CD14-positive monocyte (primary cell): ENCODE measurements at regions not wholly inside any gene's neighbourhood (a gene's known extent, or its start where the extent isn't known, plus 50 kb on each side); places are given as distances from the start of the nearest gene placed in this dataset.
"Not testable (repeated sequence)": the region's sequence is repeated elsewhere in the genome, so short reads cannot be mapped to it uniquely, and the experiment has no call there.

ENCODE experiments used
- DNase-seq, 3 donors: peaks; one replicate each; pipeline ENCODE4 v3.0.0-alpha.2; 2011 to 2022
- H2AFZ ChIP-seq: 2 replicates; pipeline ENCODE4 v1.6.0; 2012; ENCODE audit warnings: mild to moderate bottlenecking, low read depth, low read length, inconsistent platforms; ENCODE audit not compliant: insufficient read depth, poor library complexity, severe bottlenecking
- H3K27ac ChIP-seq, 2 donors: 1 replicate in 1 of 2; 2 replicates in 1 of 2; pipeline ENCODE4 v1.5.1; 2012 to 2013; ENCODE audit warnings: low read length in 2 of 2, control low read depth in 1 of 2, inconsistent platforms in 1 of 2, low read depth in 1 of 2, mild to moderate bottlenecking in 1 of 2
- H3K27me3 ChIP-seq, 2 donors: one replicate each; pipeline versions ENCODE4 v1.6.0 to v1.6.1; 2011 to 2013; ENCODE audit warnings: low read length in 2 of 2; ENCODE audit not compliant: control insufficient read depth in 2 of 2, insufficient read depth in 2 of 2
- H3K36me3 ChIP-seq, 2 donors: replicated peaks in 1 of 2; 1 replicate in 1 of 2; 2 replicates in 1 of 2; pipeline versions ENCODE4 v1.5.1 to v1.6.1; 2012 to 2013; ENCODE audit warnings: low read length in 2 of 2, control low read depth in 1 of 2, inconsistent platforms in 1 of 2, mild to moderate bottlenecking in 1 of 2; ENCODE audit not compliant: insufficient read depth in 2 of 2, control insufficient read depth in 1 of 2
- H3K4me1 ChIP-seq, 2 donors: 1 replicate in 1 of 2; 2 replicates in 1 of 2; pipeline versions ENCODE4 v1.5.1 to v1.6.1; 2012 to 2013; ENCODE audit warnings: low read length in 2 of 2, control low read depth in 1 of 2, inconsistent platforms in 1 of 2, mild to moderate bottlenecking in 1 of 2, moderate library complexity in 1 of 2; ENCODE audit not compliant: insufficient read depth in 2 of 2, control insufficient read depth in 1 of 2
- H3K4me2 ChIP-seq: replicated peaks from 2 replicates; pipeline ENCODE3; 2012; ENCODE audit warnings: low read length, moderate library complexity, mild to moderate bottlenecking; ENCODE audit not compliant: poor library complexity, severe bottlenecking; ENCODE audit errors: extremely low read depth
- H3K4me3 ChIP-seq, 3 experiments: fragments of 200-600 bp in 1 of 3; sonication (generic) in 1 of 3; replicated peaks in 1 of 3; 1 replicate in 2 of 3; 2 replicates in 1 of 3; pipeline ENCODE4 v1.5.1; 2011 to 2013; ENCODE audit warnings: low read length in 3 of 3, mild to moderate bottlenecking in 3 of 3, control low read depth in 2 of 3, low read depth in 2 of 3, inconsistent platforms in 1 of 3, moderate library complexity in 1 of 3
- H3K79me2 ChIP-seq: 2 replicates; pipeline ENCODE4 v1.6.0; 2012; ENCODE audit warnings: mild to moderate bottlenecking, control low read depth, inconsistent platforms, low read length, moderate library complexity; ENCODE audit not compliant: insufficient read depth
- H3K9ac ChIP-seq: 2 replicates; pipeline ENCODE4 v1.6.0; 2017; ENCODE audit warnings: low read length, mild to moderate bottlenecking; ENCODE audit not compliant: insufficient read depth, poor library complexity, severe bottlenecking
- H3K9me3 ChIP-seq, 2 donors: replicated peaks in 1 of 2; 1 replicate in 1 of 2; 2 replicates in 1 of 2; pipeline versions ENCODE4 v1.5.1 to v1.6.1; 2012 to 2013; ENCODE audit warnings: low read length in 2 of 2, control low read depth in 1 of 2; ENCODE audit not compliant: control insufficient read depth in 1 of 2, insufficient read depth in 1 of 2
- H4K20me1 ChIP-seq: 2 replicates; pipeline ENCODE4 v1.6.0; 2012; ENCODE audit warnings: mild to moderate bottlenecking, low read length, control low read depth, moderate library complexity; ENCODE audit not compliant: insufficient read depth
- H3K27ac Mint-ChIP-seq, 7 donors: one replicate each; pipeline ENCODE4 v1.8.0; 2020; ENCODE audit warnings: mild to moderate bottlenecking in 7 of 7, mixed read lengths in 7 of 7, moderate library complexity in 6 of 7, inconsistent platforms in 2 of 7
- H3K27me3 Mint-ChIP-seq, 3 donors: one replicate each; pipeline ENCODE4 v1.8.0; 2021 to 2022; ENCODE audit warnings: low read depth in 3 of 3, mild to moderate bottlenecking in 3 of 3, mixed read lengths in 3 of 3, moderate library complexity in 3 of 3, inconsistent platforms in 1 of 3
- H3K36me3 Mint-ChIP-seq, 2 donors: one replicate each; pipeline ENCODE4 v1.8.0; 2020; ENCODE audit warnings: mixed read lengths in 2 of 2, inconsistent platforms in 1 of 2, mild to moderate bottlenecking in 1 of 2
- H3K4me1 Mint-ChIP-seq: one replicate; pipeline ENCODE4 v1.8.0; 2020; ENCODE audit warnings: mild to moderate bottlenecking, mixed read lengths
- H3K4me3 Mint-ChIP-seq, 2 donors: one replicate each; pipeline ENCODE4 v1.8.0; 2020; ENCODE audit warnings: mild to moderate bottlenecking in 2 of 2, mixed read lengths in 2 of 2, moderate library complexity in 1 of 2
- H3K9me3 Mint-ChIP-seq, 7 donors: one replicate each; pipeline ENCODE4 v1.8.0; 2020 to 2022; ENCODE audit warnings: mixed read lengths in 7 of 7, mild to moderate bottlenecking in 6 of 7, moderate library complexity in 6 of 7, inconsistent platforms in 2 of 7
- WGBS: methylation state at CpG from one replicate; pipeline ENCODE4 v1.1.5; 2013; ENCODE audit warnings: missing lambda C conversion rate; ENCODE audit not compliant: insufficient coverage; 5-methylcytosine and 5-hydroxymethylcytosine counted together
- intact Hi-C, 2 donors: fragments of 100-400 bp; cut with micrococcal nuclease; formaldehyde crosslinking; loops; one replicate each; pipeline versions ENCODE4 v1.15.0 to v1.15.1; 2023
- TF ChIP-seq, protein P1 (sequence below): fragments of 200-600 bp; IDR thresholded peaks from one replicate; pipeline ENCODE4 v1.8.0; 2022; ENCODE audit warnings: antibody characterized with exemption, mild to moderate bottlenecking

GRCh38 chr1:101124405-101124804 lies 98.8 kb upstream of the DPH5 start:
- no peaks in the 10 kb centered on the region for H4K20me1 ChIP-seq
- H3K27ac Mint-ChIP-seq, result no peak overlapping the region

GRCh38 chr1:101123904-101124303 lies 98.3 kb upstream of the DPH5 start:
- H3K4me3 ChIP-seq, H3K27ac ChIP-seq, H3K4me1 Mint-ChIP-seq, H3K9ac ChIP-seq, H2AFZ ChIP-seq, H3K4me3 Mint-ChIP-seq, intact Hi-C loops, H3K27me3 Mint-ChIP-seq, DNase-seq, H3K4me2 ChIP-seq, H3K9me3 ChIP-seq, H3K36me3 ChIP-seq, H3K9me3 Mint-ChIP-seq, H3K27me3 ChIP-seq, H3K4me1 ChIP-seq, H3K36me3 Mint-ChIP-seq, H3K79me2 ChIP-seq, H4K20me1 ChIP-seq: not testable (repeated sequence)
- H3K27ac Mint-ChIP-seq, result peak overlapping the region in 1 of 7 donors; percentile 65
- WGBS, result no CpG with 5 or more reads among the region's 4 CpGs

More at GRCh38 chr1:101124405-101124804, 98.8 kb upstream of the DPH5 start:
- no CpG with 5 or more reads among the region's 2 CpGs for WGBS
- Mint-ChIP-seq H3K4me1 (peaks cover 6% of the 10 kb centered on the region), H3K9me3 (no peaks in the 10 kb centered on the region), H3K36me3 (no peaks in the 10 kb centered on the region), H3K4me3 (no peak overlapping the region), H3K27me3 (no peaks in the 10 kb centered on the region)
- intact Hi-C loops, result no loop called here
- Histone ChIP-seq H3K27ac (no peak overlapping the region), H3K36me3 (no peaks in the 10 kb centered on the region), H3K4me2 (no peak overlapping the region), H2AFZ (no peak overlapping the region), H3K27me3 (no peaks in the 10 kb centered on the region), H3K4me3 (no peak overlapping the region), H3K4me1 (peaks cover 0 to 3% of the 10 kb centered on the region in 2 donors), H3K9me3 (no peaks in the 10 kb centered on the region), H3K79me2 (no peaks in the 10 kb centered on the region), H3K9ac (no peak overlapping the region)
- no peak for DNase-seq
- TF ChIP-seq, protein P1, sequence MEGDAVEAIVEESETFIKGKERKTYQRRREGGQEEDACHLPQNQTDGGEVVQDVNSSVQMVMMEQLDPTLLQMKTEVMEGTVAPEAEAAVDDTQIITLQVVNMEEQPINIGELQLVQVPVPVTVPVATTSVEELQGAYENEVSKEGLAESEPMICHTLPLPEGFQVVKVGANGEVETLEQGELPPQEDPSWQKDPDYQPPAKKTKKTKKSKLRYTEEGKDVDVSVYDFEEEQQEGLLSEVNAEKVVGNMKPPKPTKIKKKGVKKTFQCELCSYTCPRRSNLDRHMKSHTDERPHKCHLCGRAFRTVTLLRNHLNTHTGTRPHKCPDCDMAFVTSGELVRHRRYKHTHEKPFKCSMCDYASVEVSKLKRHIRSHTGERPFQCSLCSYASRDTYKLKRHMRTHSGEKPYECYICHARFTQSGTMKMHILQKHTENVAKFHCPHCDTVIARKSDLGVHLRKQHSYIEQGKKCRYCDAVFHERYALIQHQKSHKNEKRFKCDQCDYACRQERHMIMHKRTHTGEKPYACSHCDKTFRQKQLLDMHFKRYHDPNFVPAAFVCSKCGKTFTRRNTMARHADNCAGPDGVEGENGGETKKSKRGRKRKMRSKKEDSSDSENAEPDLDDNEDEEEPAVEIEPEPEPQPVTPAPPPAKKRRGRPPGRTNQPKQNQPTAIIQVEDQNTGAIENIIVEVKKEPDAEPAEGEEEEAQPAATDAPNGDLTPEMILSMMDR, result no peak
